K562 (cell line): ENCODE measurements at regions not wholly inside any gene's neighbourhood (a gene's known extent, or its start where the extent isn't known, plus 50 kb on each side); places are given as distances from the start of the nearest gene placed in this dataset.

Experiments used
- ATAC-seq: fragments of 200-7000 bp; cut with Tn5 transposase; 3 replicates; pipeline ENCODE4 v1.9.1; 2020; ENCODE audit warnings: moderate library complexity
- BruUV-seq: library from RNA; stranded (reverse); fragments of 400-500 nt; replicated peaks from 2 replicates; lab custom pipeline; 2021; lab: Mats Ljungman, UMichigan
- CTCF ChIA-PET: fragments of 300-600 bp; formaldehyde crosslinking; extraction: SDS; loops from one replicate; lab custom pipeline; 2021; ENCODE audit warnings: low intra/inter-chr PET ratio; lab: Yijun Ruan, JAX
- POLR2A ChIA-PET: fragments of 300-600, 350-650 bp; sonication (Branson Sonifier 250); formaldehyde crosslinking; extraction: SDS; loops from one replicate; lab custom pipeline; 2021; ENCODE audit warnings: antibody characterized with exemption, inconsistent platforms; lab: Yijun Ruan, JAX
- DNase-seq, 4 experiments: peaks; one replicate each; pipeline versions ENCODE4 v3.0.0 to v3.0.0-alpha.2; 2011 to 2018; ENCODE audit warnings: low spot score in 3 of 4, mixed read lengths in 3 of 4; ENCODE audit errors: extremely low read depth in 1 of 4
- FAIRE-seq: peaks from 2 replicates; lab custom pipeline; 2011; peaks lifted over from hg19 to GRCh38; lab: Jason Lieb, UNC
- H2AFZ ChIP-seq: 2 replicates; pipeline ENCODE4 v1.6.0; 2011; ENCODE audit warnings: low read depth, low read length, control low read depth, inconsistent platforms
- H3K27ac ChIP-seq: fragments of 200-600 bp; 3 replicates; pipeline ENCODE4 v1.8.0; 2011; ENCODE audit warnings: low read depth, mild to moderate bottlenecking, control low read depth, inconsistent platforms, low read length, moderate library complexity, mixed read lengths; ENCODE audit errors: extremely low read depth
- H3K27me3 ChIP-seq, 2 experiments: fragments of 300-600 bp in 1 of 2; 2 replicates in 1 of 2; 3 replicates in 1 of 2; pipeline versions ENCODE4 v1.6.0 to v1.8.0; 2011; ENCODE audit warnings: inconsistent platforms in 2 of 2, low read length in 2 of 2, mild to moderate bottlenecking in 1 of 2, mixed read lengths in 1 of 2, moderate library complexity in 1 of 2; ENCODE audit not compliant: control insufficient read depth in 2 of 2, insufficient read depth in 2 of 2
- H3K36me3 ChIP-seq: fragments of 300-600 bp; 3 replicates; pipeline ENCODE4 v1.8.0; 2011; ENCODE audit warnings: mild to moderate bottlenecking, low read length, inconsistent platforms; ENCODE audit not compliant: control insufficient read depth, insufficient read depth
- H3K4me1 ChIP-seq, 2 experiments: fragments of 200-600 bp in 1 of 2; replicated peaks in 1 of 2; 2 replicates in 1 of 2; 3 replicates in 1 of 2; pipeline versions ENCODE4 v1.5.1 to v1.8.0; 2011; ENCODE audit warnings: inconsistent platforms in 2 of 2, low read length in 2 of 2, mild to moderate bottlenecking in 1 of 2, mixed read lengths in 1 of 2, moderate library complexity in 1 of 2; ENCODE audit not compliant: control insufficient read depth in 2 of 2, insufficient read depth in 2 of 2
- H3K4me2 ChIP-seq: 2 replicates; pipeline ENCODE4 v1.6.1; 2011; ENCODE audit warnings: low read length, control low read depth, inconsistent platforms, mixed read lengths; ENCODE audit not compliant: insufficient read depth
- H3K4me3 ChIP-seq: fragments of 200-600 bp; sonication (generic), shearing (Covaris generic); 2 replicates; pipeline ENCODE4 v1.5.1; 2016; ENCODE audit warnings: control low read depth, inconsistent platforms
- H3K79me2 ChIP-seq: fragments of 200-600 bp; 3 replicates; pipeline ENCODE4 v1.8.0; 2011; ENCODE audit warnings: low read length, inconsistent platforms; ENCODE audit not compliant: control insufficient read depth, insufficient read depth
- H3K9ac ChIP-seq, 2 experiments: 2 replicates each; pipeline versions ENCODE4 v1.6.0 to v1.6.1; 2011; ENCODE audit warnings: low read depth in 2 of 2, low read length in 2 of 2, control low read depth in 1 of 2, inconsistent platforms in 1 of 2, mild to moderate bottlenecking in 1 of 2, mixed read lengths in 1 of 2; ENCODE audit not compliant: insufficient read depth in 1 of 2
- H3K9me1 ChIP-seq: one replicate; pipeline ENCODE4 v1.6.0; 2011; ENCODE audit warnings: inconsistent platforms, mild to moderate bottlenecking, low read length, moderate library complexity; ENCODE audit not compliant: control insufficient read depth, insufficient read depth
- H3K9me3 ChIP-seq: replicated peaks from 2 replicates; pipeline ENCODE4 v1.5.1; 2011; ENCODE audit warnings: low read depth, low read length, inconsistent platforms; ENCODE audit not compliant: control insufficient read depth, insufficient read depth
- H4K20me1 ChIP-seq: replicated peaks from 2 replicates; pipeline ENCODE4 v1.6.1; 2011; ENCODE audit warnings: low read length, inconsistent platforms, mixed read lengths; ENCODE audit not compliant: control insufficient read depth, insufficient read depth
- ARID2 ChIP-seq: fragments of 450-650 bp; IDR thresholded peaks from 2 replicates; pipeline ENCODE4 v1.6.1; 2017; ENCODE audit warnings: antibody characterized with exemption, mild to moderate bottlenecking
- ARNT ChIP-seq, 2 experiments: fragments of 450-650 bp; IDR thresholded peaks; 2 replicates each; pipeline ENCODE4 v1.6.1; 2016; ENCODE audit warnings: mild to moderate bottlenecking in 1 of 2
- BRD9 ChIP-seq: fragments of 450-650 bp; IDR thresholded peaks from 2 replicates; pipeline ENCODE4 v1.6.1; 2018; ENCODE audit warnings: low read depth; ENCODE audit not compliant: partially characterized antibody
- FOXA3 ChIP-seq, 2 experiments: fragments of 450-650 bp in 1 of 2; sonication (generic) in 1 of 2; formaldehyde crosslinking; IDR thresholded peaks in 1 of 2; conservative IDR thresholded peaks in 1 of 2; 2 replicates each; pipeline versions ENCODE4 v1.4.0 to v1.8.0; 2020 to 2022; ENCODE audit warnings: mild to moderate bottlenecking in 2 of 2, missing genetic modification reagents in 1 of 2
- HES1 ChIP-seq: fragments of 450-650 bp; IDR thresholded peaks from 2 replicates; pipeline ENCODE4 v1.6.1; 2016; ENCODE audit warnings: low read depth, mild to moderate bottlenecking, moderate library complexity
- MNT ChIP-seq, 2 experiments: fragments of 450-650 bp; conservative IDR thresholded peaks; 2 replicates each; pipeline ENCODE4 v1.6.1; 2017; ENCODE audit warnings: mild to moderate bottlenecking in 2 of 2, moderate library complexity in 2 of 2
- SNAPC5 ChIP-seq: fragments of 250-450 bp; sonication (Bioruptor Pico); IDR thresholded peaks from 2 replicates; pipeline ENCODE4 v1.8.0; 2021; ENCODE audit warnings: moderate library complexity, mild to moderate bottlenecking, inconsistent platforms
- SREBF2 ChIP-seq: sonication (generic); formaldehyde crosslinking; IDR thresholded peaks from 2 replicates; pipeline ENCODE4 v1.4.0; 2020; ENCODE audit warnings: mild to moderate bottlenecking, missing genetic modification reagents
- TEAD2 ChIP-seq: fragments of 450-650 bp; IDR thresholded peaks from 2 replicates; pipeline ENCODE4 v1.6.1; 2016; ENCODE audit warnings: missing genetic modification characterization, control low read depth, missing compliant biosample characterization
- XRCC4 ChIP-seq: IDR thresholded peaks from one replicate; pipeline ENCODE4 v1.6.1; 2011; ENCODE audit not compliant: insufficient read depth, insufficient read length; ENCODE audit errors: extremely low read depth
- whole genome bisulfite sequencing: fragments of 100-300 bp; shearing (Covaris generic); methylation state at CpG from one replicate; pipeline ENCODE4 v1.1.6; 2016; ENCODE audit warnings: low coverage, mixed read lengths; ENCODE audit not compliant: insufficient coverage; ENCODE audit errors: missing lambda C conversion rate; 5-methylcytosine and 5-hydroxymethylcytosine counted together
- in situ Hi-C: fragments of 300-500 bp; cut with MboI; formaldehyde crosslinking; loops from 4 replicates; pipeline ENCODE4 v1.15.0; 2018; ENCODE audit warnings: inconsistent platforms, mixed read lengths
- intact Hi-C: fragments of 100-400 bp; cut with micrococcal nuclease; formaldehyde crosslinking; loops from 2 replicates; pipeline ENCODE4 v1.14.2; 2022

GRCh38 chr15:88393719-88394519 is 73.3 kb downstream of the MRPL46 start:
- BruUV-seq, result no TSS peak
- no peak for FAIRE-seq
- no peak for DNase-seq
- ATAC-seq, result no peak
- H3K27ac ChIP-seq, result no peak overlapping the region
- no peaks in the 10 kb centered on the region for H3K79me2 ChIP-seq
- no peaks in the 10 kb centered on the region for H3K4me1 ChIP-seq
- no peaks in the 10 kb centered on the region for H3K9me1 ChIP-seq
- no peaks in the 10 kb centered on the region for H4K20me1 ChIP-seq
- no peak overlapping the region for H2AFZ ChIP-seq
- no peak for TF ChIP-seq SREBF2 (CRISPR knock-in tag)
- TF ChIP-seq MNT (conservative IDR thresholded peaks at IDR 0.05), result no peak
- no peak for TF ChIP-seq BRD9
- TF ChIP-seq SNAPC5 (CRISPR knock-in tag), result no peak
- TF ChIP-seq HES1, result no peak
- no peak for TF ChIP-seq XRCC4
- no peak for TF ChIP-seq ARID2
- no peak for TF ChIP-seq TEAD2 (tag)
- TF ChIP-seq ARNT (IDR thresholded peaks at IDR 0.05), result no peak
- TF ChIP-seq FOXA3 (CRISPR knock-in tag; conservative IDR thresholded peaks at IDR 0.05 in 1 of 2, IDR thresholded peaks at IDR 0.05 in 1 of 2), result no peak
- ChIA-PET CTCF (no interaction called here), POLR2A (interaction anchor here (0.6 kb wide), 2 partner anchors 11 to 21 kb away, joined by 3 read pairs; no protein-coding TSS in a partner anchor)
- H3K9ac ChIP-seq, result no peak overlapping the region
- peaks cover 0 to 18% of the 10 kb centered on the region in 2 experiments; a peak in 2 of 5 replicates for H3K27me3 ChIP-seq
- H3K4me2 ChIP-seq, result no peak overlapping the region
- H3K36me3 ChIP-seq, result no peaks in the 10 kb centered on the region
- in situ Hi-C loops (no loop called here), intact Hi-C loops (no loop called here)
- no peaks in the 10 kb centered on the region for H3K9me3 ChIP-seq
- no peak overlapping the region for H3K4me3 ChIP-seq
- WGBS, result 2% methylated on average over 5 of the region's 6 CpGs
